Loucy (cell line): ENCODE measurements at regions not wholly inside any gene's neighbourhood (a gene's known extent, or its start where the extent isn't known, plus 50 kb on each side); places are given as distances from the start of the nearest gene placed in this dataset.

Source experiments
- EZH2phosphoT487 ChIP-seq: fragments of 200-600 bp; IDR thresholded peaks from 2 replicates; pipeline ENCODE4 v1.6.1; 2018; ENCODE audit warnings: antibody characterized with exemption, mild to moderate bottlenecking, moderate library complexity, borderline replicate concordance
- TF ChIP-seq, protein P1 (sequence below): fragments of 200-600 bp; sonication (generic); conservative IDR thresholded peaks from 2 replicates; pipeline ENCODE4 v1.5.1; 2014; ENCODE audit warnings: mild to moderate bottlenecking, antibody characterized with exemption, low read length

GRCh38 chr18:78878335-78878734 lies 101.3 kb upstream of the SALL3 start:
- TF ChIP-seq, protein P1, sequence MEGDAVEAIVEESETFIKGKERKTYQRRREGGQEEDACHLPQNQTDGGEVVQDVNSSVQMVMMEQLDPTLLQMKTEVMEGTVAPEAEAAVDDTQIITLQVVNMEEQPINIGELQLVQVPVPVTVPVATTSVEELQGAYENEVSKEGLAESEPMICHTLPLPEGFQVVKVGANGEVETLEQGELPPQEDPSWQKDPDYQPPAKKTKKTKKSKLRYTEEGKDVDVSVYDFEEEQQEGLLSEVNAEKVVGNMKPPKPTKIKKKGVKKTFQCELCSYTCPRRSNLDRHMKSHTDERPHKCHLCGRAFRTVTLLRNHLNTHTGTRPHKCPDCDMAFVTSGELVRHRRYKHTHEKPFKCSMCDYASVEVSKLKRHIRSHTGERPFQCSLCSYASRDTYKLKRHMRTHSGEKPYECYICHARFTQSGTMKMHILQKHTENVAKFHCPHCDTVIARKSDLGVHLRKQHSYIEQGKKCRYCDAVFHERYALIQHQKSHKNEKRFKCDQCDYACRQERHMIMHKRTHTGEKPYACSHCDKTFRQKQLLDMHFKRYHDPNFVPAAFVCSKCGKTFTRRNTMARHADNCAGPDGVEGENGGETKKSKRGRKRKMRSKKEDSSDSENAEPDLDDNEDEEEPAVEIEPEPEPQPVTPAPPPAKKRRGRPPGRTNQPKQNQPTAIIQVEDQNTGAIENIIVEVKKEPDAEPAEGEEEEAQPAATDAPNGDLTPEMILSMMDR: no peak
- no peak for TF ChIP-seq EZH2phosphoT487
